ENCODE measurements at regions not wholly inside any gene's neighbourhood (a gene's known extent, or its start where the extent isn't known, plus 50 kb on each side); places are given as distances from the start of the nearest gene placed in this dataset.

DNA sequence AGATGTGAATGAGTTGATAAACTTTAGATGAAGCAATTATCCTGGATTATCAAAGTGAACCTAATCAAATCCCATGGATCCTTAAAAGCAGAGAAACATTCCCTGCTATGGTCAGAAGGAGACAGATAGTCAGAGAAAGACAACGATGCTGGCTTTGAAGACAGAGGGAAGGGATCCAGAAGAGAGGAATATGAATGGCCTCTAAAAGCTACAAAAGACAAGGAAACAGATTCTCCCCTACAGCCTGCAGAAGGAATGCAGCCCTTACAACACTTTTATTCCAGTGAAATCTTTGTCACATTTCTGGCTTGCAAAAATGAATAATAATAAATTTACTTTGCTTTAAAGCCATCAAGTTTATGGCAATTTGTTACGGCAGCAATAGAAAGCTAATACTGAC lies 1164.2 kb downstream of the PCDH17 start:
- Histone ChIP-seq H3K27ac (replicated peaks) (no peak overlapping the region), H3K4me3 (replicated peaks; ENCODE audit: insufficient read depth, low read length) (no peak overlapping the region), H3K27me3 (ENCODE audit: insufficient read depth, poor library complexity, severe bottlenecking) (no peaks in the 10 kb centered on the region)
- TF ChIP-seq SPI1 (IDR thresholded peaks at IDR 0.05; ENCODE audit: borderline replicate concordance, low read depth) (no peak), POLR2AphosphoS5 (IDR thresholded peaks at IDR 0.05; ENCODE audit: low read depth) (no peak), GABPA (IDR thresholded peaks at IDR 0.05; ENCODE audit: low read depth) (no peak)
- TF ChIP-seq, protein P1, sequence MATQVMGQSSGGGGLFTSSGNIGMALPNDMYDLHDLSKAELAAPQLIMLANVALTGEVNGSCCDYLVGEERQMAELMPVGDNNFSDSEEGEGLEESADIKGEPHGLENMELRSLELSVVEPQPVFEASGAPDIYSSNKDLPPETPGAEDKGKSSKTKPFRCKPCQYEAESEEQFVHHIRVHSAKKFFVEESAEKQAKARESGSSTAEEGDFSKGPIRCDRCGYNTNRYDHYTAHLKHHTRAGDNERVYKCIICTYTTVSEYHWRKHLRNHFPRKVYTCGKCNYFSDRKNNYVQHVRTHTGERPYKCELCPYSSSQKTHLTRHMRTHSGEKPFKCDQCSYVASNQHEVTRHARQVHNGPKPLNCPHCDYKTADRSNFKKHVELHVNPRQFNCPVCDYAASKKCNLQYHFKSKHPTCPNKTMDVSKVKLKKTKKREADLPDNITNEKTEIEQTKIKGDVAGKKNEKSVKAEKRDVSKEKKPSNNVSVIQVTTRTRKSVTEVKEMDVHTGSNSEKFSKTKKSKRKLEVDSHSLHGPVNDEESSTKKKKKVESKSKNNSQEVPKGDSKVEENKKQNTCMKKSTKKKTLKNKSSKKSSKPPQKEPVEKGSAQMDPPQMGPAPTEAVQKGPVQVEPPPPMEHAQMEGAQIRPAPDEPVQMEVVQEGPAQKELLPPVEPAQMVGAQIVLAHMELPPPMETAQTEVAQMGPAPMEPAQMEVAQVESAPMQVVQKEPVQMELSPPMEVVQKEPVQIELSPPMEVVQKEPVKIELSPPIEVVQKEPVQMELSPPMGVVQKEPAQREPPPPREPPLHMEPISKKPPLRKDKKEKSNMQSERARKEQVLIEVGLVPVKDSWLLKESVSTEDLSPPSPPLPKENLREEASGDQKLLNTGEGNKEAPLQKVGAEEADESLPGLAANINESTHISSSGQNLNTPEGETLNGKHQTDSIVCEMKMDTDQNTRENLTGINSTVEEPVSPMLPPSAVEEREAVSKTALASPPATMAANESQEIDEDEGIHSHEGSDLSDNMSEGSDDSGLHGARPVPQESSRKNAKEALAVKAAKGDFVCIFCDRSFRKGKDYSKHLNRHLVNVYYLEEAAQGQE (IDR thresholded peaks at IDR 0.05; ENCODE audit: insufficient replicate concordance, low read depth) = no peak
- TF ChIP-seq, protein P2, sequence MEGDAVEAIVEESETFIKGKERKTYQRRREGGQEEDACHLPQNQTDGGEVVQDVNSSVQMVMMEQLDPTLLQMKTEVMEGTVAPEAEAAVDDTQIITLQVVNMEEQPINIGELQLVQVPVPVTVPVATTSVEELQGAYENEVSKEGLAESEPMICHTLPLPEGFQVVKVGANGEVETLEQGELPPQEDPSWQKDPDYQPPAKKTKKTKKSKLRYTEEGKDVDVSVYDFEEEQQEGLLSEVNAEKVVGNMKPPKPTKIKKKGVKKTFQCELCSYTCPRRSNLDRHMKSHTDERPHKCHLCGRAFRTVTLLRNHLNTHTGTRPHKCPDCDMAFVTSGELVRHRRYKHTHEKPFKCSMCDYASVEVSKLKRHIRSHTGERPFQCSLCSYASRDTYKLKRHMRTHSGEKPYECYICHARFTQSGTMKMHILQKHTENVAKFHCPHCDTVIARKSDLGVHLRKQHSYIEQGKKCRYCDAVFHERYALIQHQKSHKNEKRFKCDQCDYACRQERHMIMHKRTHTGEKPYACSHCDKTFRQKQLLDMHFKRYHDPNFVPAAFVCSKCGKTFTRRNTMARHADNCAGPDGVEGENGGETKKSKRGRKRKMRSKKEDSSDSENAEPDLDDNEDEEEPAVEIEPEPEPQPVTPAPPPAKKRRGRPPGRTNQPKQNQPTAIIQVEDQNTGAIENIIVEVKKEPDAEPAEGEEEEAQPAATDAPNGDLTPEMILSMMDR (IDR thresholded peaks at IDR 0.05; ENCODE audit: insufficient read depth, low read length) = no peak
- DNase-seq (ENCODE audit: low read depth in 1 of 2, low spot score in 1 of 2) = no peak

DNA sequence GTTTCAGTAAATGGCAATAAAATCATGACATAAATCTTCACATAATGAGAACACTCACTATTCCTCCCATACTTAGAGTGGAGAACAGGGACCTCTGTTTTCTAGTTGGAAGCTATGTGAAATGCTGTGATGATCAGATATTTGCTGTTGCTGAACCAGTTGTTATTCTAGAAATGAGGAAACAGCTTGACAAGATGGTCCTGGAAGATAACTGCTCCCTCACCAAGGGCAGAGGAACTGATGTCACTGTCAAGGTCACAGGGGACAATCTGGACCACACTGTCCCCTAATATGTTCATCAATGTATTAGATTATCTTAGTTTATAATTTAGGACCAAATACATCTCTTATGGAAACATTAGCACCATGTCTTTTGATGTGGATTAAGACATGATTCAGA lies 1173.3 kb downstream of the PCDH17 start:
- no peak overlapping the region for H3K4me3 ChIP-seq (replicated peaks; ENCODE audit: insufficient read depth, low read length)
- DNase-seq (ENCODE audit: low read depth in 1 of 2, low spot score in 1 of 2) = no peak
- TF ChIP-seq SPI1 (IDR thresholded peaks at IDR 0.05; ENCODE audit: borderline replicate concordance, low read depth) (no peak), POLR2AphosphoS5 (IDR thresholded peaks at IDR 0.05; ENCODE audit: low read depth) (no peak)
- TF ChIP-seq, protein P1 (IDR thresholded peaks at IDR 0.05; ENCODE audit: insufficient replicate concordance, low read depth) = no peak
- TF ChIP-seq, protein P2 (IDR thresholded peaks at IDR 0.05; ENCODE audit: insufficient read depth, low read length) = no peak

DNA sequence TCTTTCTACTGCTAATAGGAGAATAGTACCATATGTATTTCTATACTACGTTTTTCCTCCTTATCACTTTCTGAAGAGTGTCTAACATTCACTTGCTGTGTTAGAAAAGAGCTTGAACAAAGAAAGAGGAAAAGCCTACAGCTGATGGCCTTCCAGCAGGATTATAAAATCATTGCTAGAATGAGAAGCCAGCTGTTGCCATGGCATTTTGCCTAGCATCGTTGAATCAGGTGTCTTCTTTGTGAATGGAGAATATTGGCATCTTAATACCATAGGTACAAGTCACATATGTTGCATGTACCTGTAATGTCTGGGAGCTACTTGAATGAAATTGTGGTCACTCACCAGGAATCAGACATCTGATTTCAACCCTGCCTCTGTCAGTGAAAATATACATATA lies 1174.9 kb downstream of the PCDH17 start:
- H3K27me3 ChIP-seq (ENCODE audit: insufficient read depth, poor library complexity, severe bottlenecking) = no peaks in the 10 kb centered on the region
- H3K27ac ChIP-seq (replicated peaks) = no peak overlapping the region
- no peak overlapping the region for H3K4me3 ChIP-seq (replicated peaks; ENCODE audit: insufficient read depth, low read length)
- no peak for DNase-seq (ENCODE audit: low read depth in 1 of 2, low spot score in 1 of 2)
- TF ChIP-seq, protein P2 (IDR thresholded peaks at IDR 0.05; ENCODE audit: insufficient read depth, low read length) = no peak
- TF ChIP-seq, protein P1 (IDR thresholded peaks at IDR 0.05; ENCODE audit: insufficient replicate concordance, low read depth) = no peak
- TF ChIP-seq SPI1 (IDR thresholded peaks at IDR 0.05; ENCODE audit: borderline replicate concordance, low read depth) = no peak

More for the DNA sequence above, 1173.3 kb downstream of the PCDH17 start:
- Histone ChIP-seq H3K27ac (replicated peaks) (no peak overlapping the region), H3K27me3 (ENCODE audit: insufficient read depth, poor library complexity, severe bottlenecking) (no peaks in the 10 kb centered on the region)

Data from HL-60 (cell line).